ENCODE measurements at regions not wholly inside any gene's neighbourhood (a gene's known extent, or its start where the extent isn't known, plus 50 kb on each side); places are given as distances from the start of the nearest gene placed in this dataset.

DNA sequence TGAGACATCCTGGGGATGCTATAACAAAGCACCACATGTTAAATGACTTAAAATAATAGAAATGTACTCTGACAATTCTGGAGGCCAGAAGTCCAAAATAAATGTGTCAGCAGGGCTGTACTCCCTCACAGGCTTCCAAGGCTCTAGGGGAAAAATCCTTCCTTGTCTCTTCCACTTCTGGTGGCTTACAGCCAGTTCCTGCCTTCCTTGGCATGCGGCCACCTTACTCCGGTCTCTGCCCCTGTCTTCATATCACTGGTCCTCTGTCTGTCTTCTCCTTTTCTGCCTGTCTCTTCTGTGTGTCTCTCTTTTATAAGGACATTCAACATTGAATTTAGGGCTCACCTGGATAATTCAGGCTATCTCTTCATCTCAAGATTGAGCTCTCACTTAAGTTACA, 155.3 kb upstream of the SYNCRIP start:
- Histone ChIP-seq H3K36me3 (ENCODE audit: control insufficient read depth, insufficient read depth, low read length) (no peaks in the 10 kb centered on the region), H2AFZ (ENCODE audit: low read length) (no peak overlapping the region), H3K9ac (ENCODE audit: insufficient read depth, low read length) (no peak overlapping the region), H3K4me2 (ENCODE audit: extremely low read depth, insufficient read depth, low read length) (no peak overlapping the region), H3K4me1 (ENCODE audit: control insufficient read depth, extremely low read depth, insufficient read depth, low read length) (no peaks in the 10 kb centered on the region), H4K20me1 (ENCODE audit: control insufficient read depth, extremely low read depth, insufficient read depth, low read length) (no peaks in the 10 kb centered on the region), H3K9me3 (ENCODE audit: control insufficient read depth, insufficient read depth, low read depth, low read length) (no peaks in the 10 kb centered on the region), H3K27me3 (ENCODE audit: control insufficient read depth, insufficient read depth, low read length) (no peaks in the 10 kb centered on the region), H3K4me3 (replicated peaks in 1 of 4; ENCODE audit: control extremely low read depth in 1 of 4, insufficient read depth in 1 of 4, low read depth in 3 of 4, low read length in 4 of 4) (no peak overlapping the region), H3K27ac (ENCODE audit: insufficient read depth, low read length) (no peak overlapping the region), H3K79me2 (ENCODE audit: control insufficient read depth, insufficient read depth, low read length) (no peaks in the 10 kb centered on the region)
- DNase-seq (ENCODE audit: low read depth in 2 of 2), result no peak
- TF ChIP-seq EZH2 (IDR thresholded peaks at IDR 0.05; ENCODE audit: low read length, missing control alignments), result no peak
- TF ChIP-seq, protein P1, sequence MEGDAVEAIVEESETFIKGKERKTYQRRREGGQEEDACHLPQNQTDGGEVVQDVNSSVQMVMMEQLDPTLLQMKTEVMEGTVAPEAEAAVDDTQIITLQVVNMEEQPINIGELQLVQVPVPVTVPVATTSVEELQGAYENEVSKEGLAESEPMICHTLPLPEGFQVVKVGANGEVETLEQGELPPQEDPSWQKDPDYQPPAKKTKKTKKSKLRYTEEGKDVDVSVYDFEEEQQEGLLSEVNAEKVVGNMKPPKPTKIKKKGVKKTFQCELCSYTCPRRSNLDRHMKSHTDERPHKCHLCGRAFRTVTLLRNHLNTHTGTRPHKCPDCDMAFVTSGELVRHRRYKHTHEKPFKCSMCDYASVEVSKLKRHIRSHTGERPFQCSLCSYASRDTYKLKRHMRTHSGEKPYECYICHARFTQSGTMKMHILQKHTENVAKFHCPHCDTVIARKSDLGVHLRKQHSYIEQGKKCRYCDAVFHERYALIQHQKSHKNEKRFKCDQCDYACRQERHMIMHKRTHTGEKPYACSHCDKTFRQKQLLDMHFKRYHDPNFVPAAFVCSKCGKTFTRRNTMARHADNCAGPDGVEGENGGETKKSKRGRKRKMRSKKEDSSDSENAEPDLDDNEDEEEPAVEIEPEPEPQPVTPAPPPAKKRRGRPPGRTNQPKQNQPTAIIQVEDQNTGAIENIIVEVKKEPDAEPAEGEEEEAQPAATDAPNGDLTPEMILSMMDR (conservative IDR thresholded peaks at IDR 0.05 in 1 of 2, IDR thresholded peaks at IDR 0.05 in 1 of 2; ENCODE audit: low read depth in 1 of 2, low read length in 2 of 2), result no peak

DNA sequence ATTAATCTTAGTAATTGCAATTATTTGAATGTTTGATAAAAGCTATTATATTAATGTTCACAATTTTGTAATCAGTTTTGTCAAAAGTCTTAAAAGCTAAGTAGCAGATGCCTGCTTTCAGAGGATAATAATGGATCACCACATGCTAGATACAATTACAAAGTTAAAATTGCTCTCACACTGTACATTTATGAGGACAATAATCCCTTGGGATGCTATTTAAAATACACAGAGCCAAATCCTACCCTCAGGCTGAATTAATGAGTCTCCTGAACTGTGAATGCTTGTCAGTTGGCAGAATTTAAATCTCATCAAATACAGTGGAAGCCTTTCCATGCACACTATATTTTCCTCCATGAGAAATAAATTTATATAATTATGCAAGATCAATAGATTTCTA, 153.3 kb upstream of the SYNCRIP start:
- TF ChIP-seq EZH2 (IDR thresholded peaks at IDR 0.05; ENCODE audit: low read length, missing control alignments), result no peak
- TF ChIP-seq, protein P1 (conservative IDR thresholded peaks at IDR 0.05 in 1 of 2, IDR thresholded peaks at IDR 0.05 in 1 of 2; ENCODE audit: low read depth in 1 of 2, low read length in 2 of 2), result no peak
- no peak overlapping the region for H3K27ac ChIP-seq (ENCODE audit: insufficient read depth, low read length)

DNA sequence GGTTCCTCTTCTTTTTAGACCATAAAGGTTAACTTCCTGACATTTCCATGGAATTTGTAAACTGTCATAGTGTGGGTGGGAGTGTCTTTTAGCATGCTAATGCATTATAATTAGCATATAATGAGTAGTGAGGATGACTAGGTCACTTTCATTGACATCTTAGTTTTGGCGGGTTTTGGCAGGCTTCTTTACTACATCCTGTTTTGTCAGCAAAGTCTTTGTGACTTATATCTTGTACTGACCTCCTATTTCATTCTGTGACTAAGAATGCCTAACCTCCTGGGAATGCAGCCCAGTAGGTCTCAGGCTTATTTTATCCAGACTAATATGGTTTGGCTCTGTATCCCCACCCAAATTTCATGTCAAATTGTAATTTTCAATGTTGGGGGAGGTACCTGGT, 149.6 kb upstream of the SYNCRIP start:
- Histone ChIP-seq H3K4me2 (ENCODE audit: extremely low read depth, insufficient read depth, low read length) (no peak overlapping the region), H3K4me1 (ENCODE audit: control insufficient read depth, extremely low read depth, insufficient read depth, low read length) (no peaks in the 10 kb centered on the region), H3K36me3 (ENCODE audit: control insufficient read depth, insufficient read depth, low read length) (no peaks in the 10 kb centered on the region), H3K9me3 (ENCODE audit: control insufficient read depth, insufficient read depth, low read depth, low read length) (no peaks in the 10 kb centered on the region), H3K4me3 (replicated peaks in 1 of 4; ENCODE audit: control extremely low read depth in 1 of 4, insufficient read depth in 1 of 4, low read depth in 3 of 4, low read length in 4 of 4) (no peak overlapping the region), H2AFZ (ENCODE audit: low read length) (no peak overlapping the region), H4K20me1 (ENCODE audit: control insufficient read depth, extremely low read depth, insufficient read depth, low read length) (no peaks in the 10 kb centered on the region), H3K79me2 (ENCODE audit: control insufficient read depth, insufficient read depth, low read length) (no peaks in the 10 kb centered on the region), H3K27me3 (ENCODE audit: control insufficient read depth, insufficient read depth, low read length) (no peaks in the 10 kb centered on the region), H3K9ac (ENCODE audit: insufficient read depth, low read length) (no peak overlapping the region), H3K27ac (ENCODE audit: insufficient read depth, low read length) (no peak overlapping the region)
- peak in 1 of 2 donors; percentile 3 for DNase-seq (ENCODE audit: low read depth in 2 of 2)
- no peak for TF ChIP-seq EZH2 (IDR thresholded peaks at IDR 0.05; ENCODE audit: low read length, missing control alignments)

More for the DNA sequence above, 153.3 kb upstream of the SYNCRIP start:
- Histone ChIP-seq H3K9me3 (ENCODE audit: control insufficient read depth, insufficient read depth, low read depth, low read length) (no peaks in the 10 kb centered on the region), H3K79me2 (ENCODE audit: control insufficient read depth, insufficient read depth, low read length) (no peaks in the 10 kb centered on the region), H3K36me3 (ENCODE audit: control insufficient read depth, insufficient read depth, low read length) (no peaks in the 10 kb centered on the region), H3K4me2 (ENCODE audit: extremely low read depth, insufficient read depth, low read length) (no peak overlapping the region), H3K9ac (ENCODE audit: insufficient read depth, low read length) (no peak overlapping the region), H3K4me1 (ENCODE audit: control insufficient read depth, extremely low read depth, insufficient read depth, low read length) (no peaks in the 10 kb centered on the region), H3K4me3 (replicated peaks in 1 of 4; ENCODE audit: control extremely low read depth in 1 of 4, insufficient read depth in 1 of 4, low read depth in 3 of 4, low read length in 4 of 4) (no peak overlapping the region), H4K20me1 (ENCODE audit: control insufficient read depth, extremely low read depth, insufficient read depth, low read length) (no peaks in the 10 kb centered on the region), H2AFZ (ENCODE audit: low read length) (no peak overlapping the region), H3K27me3 (ENCODE audit: control insufficient read depth, insufficient read depth, low read length) (no peaks in the 10 kb centered on the region)
- DNase-seq (ENCODE audit: low read depth in 2 of 2), result no peak

Data from fibroblast of lung (primary cell).